ENCODE measurements at regions not wholly inside any gene's neighbourhood (a gene's known extent, or its start where the extent isn't known, plus 50 kb on each side); places are given as distances from the start of the nearest gene placed in this dataset.

- Mint-ChIP-seq H3K36me3 (ENCODE audit: insufficient read depth, unreplicated experiment) (no peaks in the 10 kb centered on the region), H3K27me3 (ENCODE audit: unreplicated experiment) (no peaks in the 10 kb centered on the region), H3K27ac (ENCODE audit: unreplicated experiment) (no peak overlapping the region), H3K9me3 (ENCODE audit: low read depth, unreplicated experiment) (peaks cover 2% of the 10 kb centered on the region), H3K4me1 (ENCODE audit: low read depth, unreplicated experiment) (no peaks in the 10 kb centered on the region), H3K4me3 (ENCODE audit: low read depth, unreplicated experiment) (no peak overlapping the region)
- intact Hi-C loops (cut with micrococcal nuclease; ENCODE audit: unreplicated experiment): no loop called here
- no peak for TF ChIP-seq CTCF (IDR thresholded peaks at IDR 0.05; ENCODE audit: unreplicated experiment)
- no TSS peak for BruUV-seq (replicated peaks)
- DNase-seq: no peak
- CTCF ChIA-PET: no interaction called here
Observed at GRCh38 chr7:156034397-156034796, 222.1 kb upstream of the SHH start.

GRCh38 chr7:156032973-156033372, 220.7 kb upstream of the SHH start:
- CTCF ChIA-PET: no interaction called here
- TF ChIP-seq CTCF (IDR thresholded peaks at IDR 0.05; ENCODE audit: unreplicated experiment): no peak
- Mint-ChIP-seq H3K4me3 (ENCODE audit: low read depth, unreplicated experiment) (no peak overlapping the region), H3K27ac (ENCODE audit: unreplicated experiment) (no peak overlapping the region), H3K36me3 (ENCODE audit: insufficient read depth, unreplicated experiment) (no peaks in the 10 kb centered on the region), H3K27me3 (ENCODE audit: unreplicated experiment) (no peaks in the 10 kb centered on the region), H3K9me3 (ENCODE audit: low read depth, unreplicated experiment) (peaks cover 2% of the 10 kb centered on the region), H3K4me1 (ENCODE audit: low read depth, unreplicated experiment) (no peaks in the 10 kb centered on the region)
- intact Hi-C loops (cut with micrococcal nuclease; ENCODE audit: unreplicated experiment): no loop called here
- no peak for DNase-seq
- no TSS peak for BruUV-seq (replicated peaks)

- Mint-ChIP-seq H3K4me1 (ENCODE audit: low read depth, unreplicated experiment) (no peaks in the 10 kb centered on the region), H3K36me3 (ENCODE audit: insufficient read depth, unreplicated experiment) (no peaks in the 10 kb centered on the region), H3K27me3 (ENCODE audit: unreplicated experiment) (no peaks in the 10 kb centered on the region), H3K9me3 (ENCODE audit: low read depth, unreplicated experiment) (peaks cover 2% of the 10 kb centered on the region), H3K27ac (ENCODE audit: unreplicated experiment) (no peak overlapping the region), H3K4me3 (ENCODE audit: low read depth, unreplicated experiment) (no peak overlapping the region)
- DNase-seq: no peak
- no peak for TF ChIP-seq CTCF (IDR thresholded peaks at IDR 0.05; ENCODE audit: unreplicated experiment)
- no TSS peak for BruUV-seq (replicated peaks)
- intact Hi-C loops (cut with micrococcal nuclease; ENCODE audit: unreplicated experiment): no loop called here
- CTCF ChIA-PET: no interaction called here
Observed at GRCh38 chr7:156031679-156032478, 219.6 kb upstream of the SHH start.

GRCh38 chr7:156029460-156030007, 217.3 kb upstream of the SHH start:
- CTCF ChIA-PET: interaction anchor here (0.9 kb wide), 1 partner anchor 68 kb away, joined by 3 read pairs; no protein-coding TSS in a partner anchor
- DNase-seq: no peak
- intact Hi-C loops (cut with micrococcal nuclease; ENCODE audit: unreplicated experiment): no loop called here
- no peaks in the 10 kb centered on the region for H3K4me1 Mint-ChIP-seq (ENCODE audit: low read depth, unreplicated experiment)
- no peak overlapping the region for H3K4me3 Mint-ChIP-seq (ENCODE audit: low read depth, unreplicated experiment)
- TF ChIP-seq CTCF (IDR thresholded peaks at IDR 0.05; ENCODE audit: unreplicated experiment): no peak
- H3K27ac Mint-ChIP-seq (ENCODE audit: unreplicated experiment): no peak overlapping the region
- no peaks in the 10 kb centered on the region for H3K36me3 Mint-ChIP-seq (ENCODE audit: insufficient read depth, unreplicated experiment)
- peaks cover 2% of the 10 kb centered on the region for H3K9me3 Mint-ChIP-seq (ENCODE audit: low read depth, unreplicated experiment)
- no peaks in the 10 kb centered on the region for H3K27me3 Mint-ChIP-seq (ENCODE audit: unreplicated experiment)
- BruUV-seq (replicated peaks): no TSS peak
